RWPE2 (cell line): ENCODE measurements at regions not wholly inside any gene's neighbourhood (a gene's known extent, or its start where the extent isn't known, plus 50 kb on each side); places are given as distances from the start of the nearest gene placed in this dataset.

Experiments used
- ATAC-seq: fragments of 200-7000 bp; cut with Tn5 transposase; 3 replicates; pipeline ENCODE4 v1.9.1; 2021; ENCODE audit warnings: low read depth
- DNase-seq: peaks from one replicate; pipeline ENCODE4 v3.0.0-alpha.2; 2020; ENCODE audit warnings: low spot score
- H3K27ac ChIP-seq: fragments of 450-650 bp; 2 replicates; pipeline ENCODE4 v1.5.1; 2017; ENCODE audit warnings: mild to moderate bottlenecking; ENCODE audit not compliant: poor library complexity, severe bottlenecking
- H3K27me3 ChIP-seq: fragments of 250-450 bp; sonication (Bioruptor Pico); 2 replicates; pipeline ENCODE4 v1.5.1; 2021; ENCODE audit warnings: mild to moderate bottlenecking, moderate library complexity; ENCODE audit not compliant: insufficient read depth, poor library complexity, severe bottlenecking
- H3K36me3 ChIP-seq: fragments of 250-450 bp; sonication (Bioruptor Pico); 2 replicates; pipeline ENCODE4 v1.5.1; 2020; ENCODE audit warnings: low read depth, mild to moderate bottlenecking, moderate library complexity
- H3K4me1 ChIP-seq: fragments of 250-450 bp; sonication (Bioruptor Pico); 2 replicates; pipeline ENCODE4 v1.5.1; 2021; ENCODE audit warnings: mild to moderate bottlenecking, moderate library complexity; ENCODE audit not compliant: insufficient read depth, poor library complexity, severe bottlenecking
- H3K4me3 ChIP-seq: fragments of 250-450 bp; sonication (Bioruptor Pico); 2 replicates; pipeline ENCODE4 v1.5.1; 2021; ENCODE audit warnings: mild to moderate bottlenecking, moderate library complexity; ENCODE audit not compliant: severe bottlenecking
- H3K9me3 ChIP-seq: fragments of 250-450 bp; sonication (Bioruptor Pico); 2 replicates; pipeline ENCODE4 v1.5.1; 2021; ENCODE audit warnings: mild to moderate bottlenecking, moderate library complexity; ENCODE audit not compliant: severe bottlenecking
- CTCF ChIP-seq: fragments of 450-650 bp; IDR thresholded peaks from one replicate; pipeline ENCODE4 v1.5.1; 2017; ENCODE audit warnings: mild to moderate bottlenecking, moderate library complexity; ENCODE audit not compliant: poor library complexity, severe bottlenecking

GRCh38 chr2:45190481-45190942 lies 181.3 kb upstream of the SIX2 start:
- no peak overlapping the region for H3K4me3 ChIP-seq
- H3K9me3 ChIP-seq = no peaks in the 10 kb centered on the region
- no peak overlapping the region for H3K27ac ChIP-seq
- ATAC-seq (no peak), DNase-seq (no peak)
- TF ChIP-seq CTCF = no peak
- no peaks in the 10 kb centered on the region for H3K4me1 ChIP-seq
- H3K27me3 ChIP-seq = no peaks in the 10 kb centered on the region
- H3K36me3 ChIP-seq = no peaks in the 10 kb centered on the region

DNA sequence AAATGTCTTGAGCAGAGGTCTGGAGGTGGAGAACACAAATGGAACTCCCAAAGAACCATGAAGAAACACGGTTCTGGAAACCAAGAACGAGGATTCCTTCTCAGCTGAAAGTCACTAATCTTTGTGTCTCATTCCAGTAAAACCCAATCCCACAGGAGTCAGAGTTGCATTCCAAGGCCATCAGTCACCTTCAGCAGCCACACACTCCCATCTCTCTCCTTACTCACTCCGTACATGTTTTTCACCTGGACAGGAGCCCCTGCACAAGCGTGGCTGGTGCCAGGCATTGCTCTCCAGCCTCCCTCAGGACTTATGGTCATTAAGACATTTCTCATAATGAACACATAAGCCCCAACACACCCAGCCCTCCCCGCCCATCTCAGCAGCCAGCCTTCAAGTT lies 175.4 kb upstream of the SIX2 start:
- DNase-seq (peak; percentile 68), ATAC-seq (peak; percentile 98)
- no peak for TF ChIP-seq CTCF
- no peak overlapping the region for H3K4me3 ChIP-seq
- H3K27me3 ChIP-seq = no peaks in the 10 kb centered on the region
- H3K9me3 ChIP-seq = no peaks in the 10 kb centered on the region
- peaks cover 32% of the 10 kb centered on the region for H3K4me1 ChIP-seq
- peak overlapping the region; percentile 53 for H3K27ac ChIP-seq
- no peaks in the 10 kb centered on the region for H3K36me3 ChIP-seq

DNA sequence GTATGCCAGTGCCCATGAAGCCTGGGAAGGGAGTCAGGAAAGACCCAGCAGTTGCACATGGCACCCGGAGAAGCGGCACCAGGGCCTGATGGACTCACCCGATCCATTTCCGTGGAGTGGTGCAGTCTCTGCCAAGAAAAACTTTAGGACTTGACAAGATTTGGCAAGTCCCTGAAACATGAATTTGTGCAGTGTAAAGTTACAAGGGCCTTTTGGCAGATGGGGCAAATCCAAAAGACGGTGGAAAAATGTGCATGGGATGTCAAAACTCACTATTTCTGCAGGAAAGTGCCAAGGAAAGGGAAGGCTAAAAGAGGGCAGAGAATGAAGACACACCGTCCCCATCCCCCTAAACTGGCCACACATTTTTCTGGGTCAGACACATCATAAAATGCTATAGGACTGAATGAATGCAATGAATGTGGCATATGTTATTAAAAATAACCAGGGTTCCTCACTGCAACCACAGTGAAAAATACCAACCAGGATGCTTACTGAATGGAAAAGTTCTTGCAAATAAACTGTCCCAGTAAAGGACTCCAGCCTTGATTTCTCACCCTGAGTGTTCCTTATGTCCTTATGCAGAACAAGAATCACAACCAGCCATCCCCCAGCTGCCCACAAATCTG lies 173.5 kb upstream of the SIX2 start:
- H3K4me1 ChIP-seq = peaks cover 45% of the 10 kb centered on the region
- ATAC-seq (peak; percentile 40; the same call in 1 of the 3 replicates), DNase-seq (no peak)
- no peaks in the 10 kb centered on the region for H3K27me3 ChIP-seq
- no peaks in the 10 kb centered on the region for H3K36me3 ChIP-seq
- no peak for TF ChIP-seq CTCF
- peak overlapping the region; percentile 53 for H3K27ac ChIP-seq
- H3K9me3 ChIP-seq = no peaks in the 10 kb centered on the region
- no peak overlapping the region for H3K4me3 ChIP-seq

DNA sequence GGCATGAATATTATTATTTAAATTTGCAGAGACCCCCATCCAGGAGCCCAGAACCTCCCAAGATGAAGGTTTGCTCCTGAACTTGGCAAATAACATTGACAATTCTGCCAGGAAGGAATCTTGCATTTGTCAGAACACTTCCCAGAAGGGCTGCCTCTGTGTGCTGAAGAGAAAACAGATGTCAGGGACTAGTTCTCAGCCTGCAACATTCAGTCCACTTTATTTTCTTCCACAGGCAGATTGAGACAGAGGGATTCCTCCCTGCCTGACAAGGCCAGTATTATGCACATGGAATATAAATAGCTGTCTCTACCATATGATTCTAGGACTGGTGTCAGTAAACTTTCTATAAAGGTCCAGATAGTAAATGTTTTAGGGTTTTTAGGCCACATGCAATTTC lies 171.5 kb upstream of the SIX2 start:
- no peak overlapping the region for H3K27ac ChIP-seq
- ATAC-seq = no peak
- TF ChIP-seq CTCF = no peak

GRCh38 chr2:45180033-45180746 lies 170.9 kb upstream of the SIX2 start:
- H3K36me3 ChIP-seq = no peaks in the 10 kb centered on the region
- H3K9me3 ChIP-seq = no peaks in the 10 kb centered on the region
- peaks cover 59% of the 10 kb centered on the region for H3K4me1 ChIP-seq
- TF ChIP-seq CTCF = no peak
- ATAC-seq (no peak), DNase-seq (no peak)
- no peaks in the 10 kb centered on the region for H3K27me3 ChIP-seq
- no peak overlapping the region for H3K27ac ChIP-seq
- no peak overlapping the region for H3K4me3 ChIP-seq

More for the DNA sequence above, 171.5 kb upstream of the SIX2 start:
- no peak overlapping the region for H3K4me3 ChIP-seq
- H3K9me3 ChIP-seq = no peaks in the 10 kb centered on the region
- H3K27me3 ChIP-seq = no peaks in the 10 kb centered on the region
- no peak for DNase-seq
- H3K36me3 ChIP-seq = no peaks in the 10 kb centered on the region
- peaks cover 59% of the 10 kb centered on the region for H3K4me1 ChIP-seq
